ENCODE measurements at regions not wholly inside any gene's neighbourhood (a gene's known extent, or its start where the extent isn't known, plus 50 kb on each side); places are given as distances from the start of the nearest gene placed in this dataset.

GRCh38 chr2:14136030-14136429, 496.5 kb upstream of the LRATD1 start:
- no peak for DNase-seq (ENCODE audit: low read depth)
- in situ Hi-C loops (cut with HindIII; ENCODE audit: low sequenced_read_pairs), result no loop called here
- no peak overlapping the region for H3K4me3 ChIP-seq (ENCODE audit: low read depth, low read length)
- TF ChIP-seq CTCF (IDR thresholded peaks at IDR 0.05; ENCODE audit: low read depth, low read length, missing control alignments), result no peak

GRCh38 chr2:14137643-14138042, 494.9 kb upstream of the LRATD1 start:
- peak; percentile 8 for TF ChIP-seq CTCF (IDR thresholded peaks at IDR 0.05; ENCODE audit: low read depth, low read length, missing control alignments)
- in situ Hi-C loops (cut with HindIII; ENCODE audit: low sequenced_read_pairs), result no loop called here
- no peak overlapping the region for H3K4me3 ChIP-seq (ENCODE audit: low read depth, low read length)
- no peak for DNase-seq (ENCODE audit: low read depth)

GRCh38 chr2:14140009-14140550, 492.4 kb upstream of the LRATD1 start:
- TF ChIP-seq CTCF (IDR thresholded peaks at IDR 0.05; ENCODE audit: low read depth, low read length, missing control alignments), result no peak
- no peak for DNase-seq (ENCODE audit: low read depth)
- no peak overlapping the region for H3K4me3 ChIP-seq (ENCODE audit: low read depth, low read length)
- in situ Hi-C loops (cut with HindIII; ENCODE audit: low sequenced_read_pairs), result loop anchor here (10.0 kb wide), 1 partner anchor 95 kb away; no protein-coding TSS in a partner anchor

GRCh38 chr2:14143435-14143834, 489.1 kb upstream of the LRATD1 start:
- in situ Hi-C loops (cut with HindIII; ENCODE audit: low sequenced_read_pairs), result loop anchor here (10.0 kb wide), 1 partner anchor 91 kb away; no protein-coding TSS in a partner anchor
- no peak overlapping the region for H3K4me3 ChIP-seq (ENCODE audit: low read depth, low read length)
- no peak for DNase-seq (ENCODE audit: low read depth)
- TF ChIP-seq CTCF (IDR thresholded peaks at IDR 0.05; ENCODE audit: low read depth, low read length, missing control alignments), result no peak

- in situ Hi-C loops (cut with HindIII; ENCODE audit: low sequenced_read_pairs), result loop anchor here (10.0 kb wide), 1 partner anchor 87 kb away; no protein-coding TSS in a partner anchor
- no peak overlapping the region for H3K4me3 ChIP-seq (ENCODE audit: low read depth, low read length)
Measured at GRCh38 chr2:14148216-14148615, 484.3 kb upstream of the LRATD1 start.

GRCh38 chr2:14157816-14158215, 474.7 kb upstream of the LRATD1 start:
- no peak for DNase-seq (ENCODE audit: low read depth)
- no peak for TF ChIP-seq CTCF (IDR thresholded peaks at IDR 0.05; ENCODE audit: low read depth, low read length, missing control alignments)
- in situ Hi-C loops (cut with HindIII; ENCODE audit: low sequenced_read_pairs), result no loop called here
- no peak overlapping the region for H3K4me3 ChIP-seq (ENCODE audit: low read depth, low read length)

More at GRCh38 chr2:14148216-14148615, 484.3 kb upstream of the LRATD1 start:
- DNase-seq (ENCODE audit: low read depth), result no peak
- no peak for TF ChIP-seq CTCF (IDR thresholded peaks at IDR 0.05; ENCODE audit: low read depth, low read length, missing control alignments)

All from astrocyte of the cerebellum (primary cell).